A549 (cell line): ENCODE measurements at regions not wholly inside any gene's neighbourhood (a gene's known extent, or its start where the extent isn't known, plus 50 kb on each side); places are given as distances from the start of the nearest gene placed in this dataset.
A peak's percentile ranks its signal among the peaks of the same experiment; 100 is the strongest.

Experiments used
- CEBPB ChIP-seq, 2 experiments: fragments of >200 bp in 1 of 2; sonication (Bioruptor Twin) in 1 of 2; formaldehyde crosslinking in 1 of 2; IDR thresholded peaks; 2 replicates each; pipeline ENCODE4 v1.6.1; 2012 to 2016
- CHD2 ChIP-seq: fragments of 150-350 bp; IDR thresholded peaks from 2 replicates; pipeline ENCODE4 v1.6.1; 2014; ENCODE audit warnings: low read length; ENCODE audit not compliant: partially characterized antibody
- CTCF ChIP-seq: fragments of >200 bp; sonication (Bioruptor Twin); formaldehyde crosslinking; IDR thresholded peaks from 3 replicates; pipeline ENCODE4 v1.5.1; 2016
- EP300 ChIP-seq, 2 experiments: fragments of >200 bp; sonication (Bioruptor Twin); formaldehyde crosslinking; IDR thresholded peaks; 2 replicates in 1 of 2; 3 replicates in 1 of 2; pipeline ENCODE4 v1.6.1; 2016 to 2017
- KDM5A ChIP-seq: fragments of 200-600 bp; sonication (generic); IDR thresholded peaks from 2 replicates; pipeline ENCODE4 v1.6.1; 2016; ENCODE audit warnings: antibody characterized with exemption, mild to moderate bottlenecking
- MYC ChIP-seq: IDR thresholded peaks from 2 replicates; pipeline ENCODE4 v1.6.1; 2012; ENCODE audit warnings: mild to moderate bottlenecking, inconsistent platforms, low read length, improper control_type of control experiment, borderline replicate concordance
- PHF8 ChIP-seq: fragments of 200-600 bp; sonication (generic); IDR thresholded peaks from 2 replicates; pipeline ENCODE4 v1.6.1; 2016; ENCODE audit warnings: low read depth, mild to moderate bottlenecking, antibody characterized with exemption, moderate library complexity, borderline replicate concordance
- POLR2A ChIP-seq: IDR thresholded peaks from 2 replicates; pipeline ENCODE4 v1.6.1; 2012; ENCODE audit warnings: mild to moderate bottlenecking, low read length
- REST ChIP-seq: fragments of 200-600 bp; sonication (generic); IDR thresholded peaks from 2 replicates; pipeline ENCODE4 v1.6.1; 2016; ENCODE audit warnings: antibody characterized with exemption, mild to moderate bottlenecking, moderate library complexity

GRCh38 chr10:54985732-54986131, 184.7 kb upstream of the PCDH15 start:
- TF ChIP-seq CEBPB (IDR thresholded peaks at IDR 0.05) (no peak), EP300 (IDR thresholded peaks at IDR 0.05) (no peak), REST (no peak), POLR2A (no peak), CTCF (peak; percentile 17; the same call in 1 of the 3 replicates), KDM5A (no peak), PHF8 (no peak), CHD2 (no peak), MYC (no peak)
